Naive thymus-derived CD4-positive, alpha-beta T cell (primary cell): ENCODE measurements at regions not wholly inside any gene's neighbourhood (a gene's known extent, or its start where the extent isn't known, plus 50 kb on each side); places are given as distances from the start of the nearest gene placed in this dataset.

ENCODE experiments used
- ATAC-seq: fragments of 150-1000 bp; cut with Tn5 transposase; 2 replicates; pipeline ENCODE4 v1.10.0; 2021; ENCODE audit warnings: mild to moderate bottlenecking, moderate library complexity
- CTCF ChIA-PET: fragments of 350-600 bp; sonication (Branson Sonifier 250); formaldehyde crosslinking; loops from one replicate; lab custom pipeline; 2021; ENCODE audit warnings: antibody characterized with exemption; lab: Charles Lee
- POLR2A ChIA-PET: fragments of 350-600 bp; sonication (Branson Sonifier 250); formaldehyde crosslinking; loops from one replicate; lab custom pipeline; 2021; ENCODE audit warnings: antibody characterized with exemption, inconsistent platforms; lab: Charles Lee
- DNase-seq, 9 donors: peaks; one replicate each; pipeline versions ENCODE4 v3.0.0 to v3.0.0-alpha.2; 2020 to 2022; ENCODE audit warnings: mixed read lengths in 1 of 9
- H3K27ac ChIP-seq: one replicate; pipeline ENCODE4 v1.7.0; 2013; ENCODE audit warnings: mild to moderate bottlenecking, low read depth, low read length, moderate library complexity
- H3K27me3 ChIP-seq, 2 donors: one replicate each; pipeline ENCODE4 v1.7.0; 2013; ENCODE audit warnings: low read length in 2 of 2, mild to moderate bottlenecking in 2 of 2, moderate library complexity in 2 of 2; ENCODE audit not compliant: control insufficient read depth in 2 of 2, insufficient read depth in 2 of 2
- H3K36me3 ChIP-seq, 3 experiments: 1 replicate in 2 of 3; 2 replicates in 1 of 3; pipeline ENCODE4 v1.7.0; 2013; ENCODE audit warnings: low read length in 3 of 3, mild to moderate bottlenecking in 3 of 3, moderate library complexity in 1 of 3; ENCODE audit not compliant: insufficient read depth in 3 of 3, control insufficient read depth in 2 of 3
- H3K4me1 ChIP-seq, 2 donors: one replicate each; pipeline ENCODE4 v1.7.0; 2013; ENCODE audit warnings: low read length in 2 of 2, mild to moderate bottlenecking in 2 of 2, moderate library complexity in 1 of 2; ENCODE audit not compliant: control insufficient read depth in 2 of 2, insufficient read depth in 2 of 2
- H3K4me3 ChIP-seq: 2 replicates; pipeline ENCODE4 v1.7.0; 2013; ENCODE audit warnings: mild to moderate bottlenecking, low read length
- H3K9me3 ChIP-seq, 3 experiments: 1 replicate in 2 of 3; 2 replicates in 1 of 3; pipeline ENCODE4 v1.7.0; 2013; ENCODE audit warnings: low read length in 3 of 3; ENCODE audit not compliant: control insufficient read depth in 2 of 3
- H3K27ac Mint-ChIP-seq, 9 donors: one replicate each; pipeline ENCODE4 v1.8.0; 2020 to 2022; ENCODE audit warnings: mixed read lengths in 9 of 9, mild to moderate bottlenecking in 8 of 9, moderate library complexity in 5 of 9, inconsistent platforms in 2 of 9
- H3K27me3 Mint-ChIP-seq, 5 donors: one replicate each; pipeline ENCODE4 v1.8.0; 2021 to 2022; ENCODE audit warnings: mixed read lengths in 5 of 5, mild to moderate bottlenecking in 1 of 5
- H3K36me3 Mint-ChIP-seq, 5 donors: one replicate each; pipeline ENCODE4 v1.8.0; 2020 to 2022; ENCODE audit warnings: mixed read lengths in 5 of 5, mild to moderate bottlenecking in 3 of 5, inconsistent platforms in 1 of 5
- H3K4me1 Mint-ChIP-seq, 7 donors: one replicate each; pipeline ENCODE4 v1.8.0; 2020 to 2022; ENCODE audit warnings: mixed read lengths in 7 of 7, mild to moderate bottlenecking in 3 of 7, inconsistent platforms in 1 of 7
- H3K4me3 Mint-ChIP-seq, 10 donors: one replicate each; pipeline ENCODE4 v1.8.0; 2020 to 2022; ENCODE audit warnings: mild to moderate bottlenecking in 10 of 10, mixed read lengths in 10 of 10, moderate library complexity in 6 of 10, inconsistent platforms in 2 of 10
- H3K9me3 Mint-ChIP-seq, 11 donors: one replicate each; pipeline ENCODE4 v1.8.0; 2020 to 2022; ENCODE audit warnings: mixed read lengths in 11 of 11, mild to moderate bottlenecking in 4 of 11, inconsistent platforms in 1 of 11, moderate library complexity in 1 of 11
- intact Hi-C, 2 donors: fragments of 100-400 bp; cut with micrococcal nuclease; formaldehyde crosslinking; loops; one replicate each; pipeline ENCODE4 v1.15.1; 2023

DNA sequence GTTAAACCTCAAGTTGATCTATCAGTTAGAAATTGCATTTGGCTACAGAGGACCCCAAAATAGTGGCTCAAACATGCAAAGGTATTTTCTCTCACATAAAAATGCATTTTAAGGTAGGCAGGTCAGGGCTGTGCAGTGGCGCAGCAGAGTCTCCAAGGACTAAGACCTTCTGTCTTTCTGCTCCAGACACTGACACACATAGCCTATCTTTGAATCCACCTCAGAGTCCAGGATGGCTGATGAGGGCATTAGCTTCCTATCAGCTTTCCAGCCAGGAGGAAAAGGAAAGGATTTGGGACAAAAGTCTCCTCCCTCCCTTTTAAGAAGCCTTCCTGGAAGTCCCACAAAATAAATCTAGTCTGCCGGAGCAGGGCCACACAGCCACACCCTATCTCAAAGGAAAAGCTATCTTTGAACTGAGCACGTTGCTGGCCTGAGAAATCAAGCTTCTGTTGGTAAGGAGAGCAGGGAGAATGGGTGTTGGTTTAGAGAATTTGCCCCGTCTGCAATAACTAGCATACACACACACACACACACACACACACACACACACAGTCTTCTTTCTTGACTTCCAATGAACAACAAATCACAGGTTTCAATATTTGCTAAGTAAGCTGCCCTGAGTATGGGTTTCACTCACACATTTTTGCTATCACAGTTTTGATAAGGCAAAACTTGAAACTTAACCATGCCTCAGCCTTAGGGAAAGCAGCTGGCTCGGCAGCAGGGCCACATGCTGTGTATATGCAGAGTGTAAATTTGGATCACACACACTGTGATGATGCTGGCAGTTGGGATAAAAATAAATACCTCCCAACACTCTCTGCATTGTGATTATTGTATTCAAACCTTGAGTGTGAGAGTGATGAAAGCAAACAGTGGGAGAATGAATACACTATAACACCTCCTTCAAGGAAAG lies 116.6 kb upstream of the MAP3K1 start:
- DNase-seq (no peak), ATAC-seq (no peak)
- no peaks in the 10 kb centered on the region for H3K36me3 ChIP-seq
- H3K4me3 ChIP-seq = no peak overlapping the region
- Mint-ChIP-seq H3K4me1 (peaks cover 47 to 99% (median 80%) of the 10 kb centered on the region in 7 donors), H3K27me3 (peaks cover 0 to 6% (median 0%) of the 10 kb centered on the region in 5 donors), H3K4me3 (peak overlapping the region in 8 of 10 donors; percentile 33 to 70 (median 54)), H3K27ac (peak overlapping the region; percentile 4 to 87 (median 69)), H3K9me3 (peaks cover 0 to 5% (median 0%) of the 10 kb centered on the region in 11 donors), H3K36me3 (peaks cover 0 to 20% (median 0%) of the 10 kb centered on the region in 5 donors)
- intact Hi-C loops = loop anchor here (2.0 to 10.0 kb wide), 5 partner anchors 14 to 424 kb away; no protein-coding TSS in a partner anchor
- peaks cover 12 to 60% of the 10 kb centered on the region in 2 donors for H3K4me1 ChIP-seq
- peak overlapping the region; percentile 25 for H3K27ac ChIP-seq
- no peaks in the 10 kb centered on the region for H3K9me3 ChIP-seq
- POLR2A ChIA-PET = interaction anchor here (0.8 to 4.0 kb wide), 7 partner anchors 10 to 219 kb away, joined by 3 to 61 read pairs (median 4); no protein-coding TSS in a partner anchor
- no peaks in the 10 kb centered on the region for H3K27me3 ChIP-seq
- CTCF ChIA-PET = interaction anchor here (0.6 to 1.7 kb wide), 6 partner anchors 13 to 345 kb away, joined by 3 to 4 read pairs (median 3); no protein-coding TSS in a partner anchor

- Histone ChIP-seq H3K4me3 (no peak overlapping the region), H3K27ac (peak overlapping the region; percentile 30), H3K36me3 (no peaks in the 10 kb centered on the region), H3K4me1 (peaks cover 21 to 72% of the 10 kb centered on the region in 2 donors), H3K27me3 (no peaks in the 10 kb centered on the region), H3K9me3 (no peaks in the 10 kb centered on the region)
- H3K27ac Mint-ChIP-seq = peak overlapping the region in 7 of 9 donors; percentile 39 to 83 (median 61)
- peaks cover 0 to 5% (median 0%) of the 10 kb centered on the region in 5 donors for H3K27me3 Mint-ChIP-seq
- H3K36me3 Mint-ChIP-seq = peaks cover 0 to 30% (median 0%) of the 10 kb centered on the region in 5 donors
- ATAC-seq (no peak), DNase-seq (peak in 3 of 9 donors; percentile 14 to 41 (median 29))
- ChIA-PET CTCF (no interaction called here), POLR2A (interaction anchor here (0.6 to 1.0 kb wide), 4 partner anchors 8 to 570 kb away, joined by 3 to 7 read pairs (median 4); no protein-coding TSS in a partner anchor)
- peaks cover 0 to 8% (median 0%) of the 10 kb centered on the region in 11 donors for H3K9me3 Mint-ChIP-seq
- H3K4me1 Mint-ChIP-seq = peaks cover 54 to 99% (median 89%) of the 10 kb centered on the region in 7 donors
- peak overlapping the region in 4 of 10 donors; percentile 11 to 53 (median 34) for H3K4me3 Mint-ChIP-seq
- intact Hi-C loops = loop anchor here (1.0 to 10.0 kb wide), 5 partner anchors 9 to 422 kb away; no protein-coding TSS in a partner anchor
Observed at GRCh38 chr5:56696900-56697299, 118.4 kb upstream of the MAP3K1 start.

- Histone ChIP-seq H3K36me3 (no peaks in the 10 kb centered on the region), H3K9me3 (no peaks in the 10 kb centered on the region), H3K4me1 (peaks cover 22 to 59% of the 10 kb centered on the region in 2 donors), H3K4me3 (no peak overlapping the region), H3K27me3 (no peaks in the 10 kb centered on the region), H3K27ac (no peak overlapping the region)
- DNase-seq (peak in 1 of 9 donors; percentile 58), ATAC-seq (no peak)
- peak overlapping the region in 8 of 10 donors; percentile 20 to 89 (median 61) for H3K4me3 Mint-ChIP-seq
- H3K9me3 Mint-ChIP-seq = peaks cover 0 to 8% (median 0%) of the 10 kb centered on the region in 11 donors
- CTCF ChIA-PET = no interaction called here
- H3K27me3 Mint-ChIP-seq = peaks cover 0 to 2% (median 0%) of the 10 kb centered on the region in 5 donors
- H3K27ac Mint-ChIP-seq = peak overlapping the region; percentile 79 to 98 (median 88)
- H3K4me1 Mint-ChIP-seq = peaks cover 55 to 99% (median 86%) of the 10 kb centered on the region in 7 donors
- peaks cover 0 to 39% (median 5%) of the 10 kb centered on the region in 5 donors for H3K36me3 Mint-ChIP-seq
- POLR2A ChIA-PET = interaction anchor here (1.3 to 1.4 kb wide), 2 partner anchors 11 to 31 kb away, joined by 3 to 6 read pairs; no protein-coding TSS in a partner anchor
- intact Hi-C loops = loop anchor here (2.0 to 10.0 kb wide), 5 partner anchors 81 to 418 kb away; partner anchors contain the start of gene MAP3K1 (in 2 of the 2)
Observed at GRCh38 chr5:56693220-56693579, 122.1 kb upstream of the MAP3K1 start.

DNA sequence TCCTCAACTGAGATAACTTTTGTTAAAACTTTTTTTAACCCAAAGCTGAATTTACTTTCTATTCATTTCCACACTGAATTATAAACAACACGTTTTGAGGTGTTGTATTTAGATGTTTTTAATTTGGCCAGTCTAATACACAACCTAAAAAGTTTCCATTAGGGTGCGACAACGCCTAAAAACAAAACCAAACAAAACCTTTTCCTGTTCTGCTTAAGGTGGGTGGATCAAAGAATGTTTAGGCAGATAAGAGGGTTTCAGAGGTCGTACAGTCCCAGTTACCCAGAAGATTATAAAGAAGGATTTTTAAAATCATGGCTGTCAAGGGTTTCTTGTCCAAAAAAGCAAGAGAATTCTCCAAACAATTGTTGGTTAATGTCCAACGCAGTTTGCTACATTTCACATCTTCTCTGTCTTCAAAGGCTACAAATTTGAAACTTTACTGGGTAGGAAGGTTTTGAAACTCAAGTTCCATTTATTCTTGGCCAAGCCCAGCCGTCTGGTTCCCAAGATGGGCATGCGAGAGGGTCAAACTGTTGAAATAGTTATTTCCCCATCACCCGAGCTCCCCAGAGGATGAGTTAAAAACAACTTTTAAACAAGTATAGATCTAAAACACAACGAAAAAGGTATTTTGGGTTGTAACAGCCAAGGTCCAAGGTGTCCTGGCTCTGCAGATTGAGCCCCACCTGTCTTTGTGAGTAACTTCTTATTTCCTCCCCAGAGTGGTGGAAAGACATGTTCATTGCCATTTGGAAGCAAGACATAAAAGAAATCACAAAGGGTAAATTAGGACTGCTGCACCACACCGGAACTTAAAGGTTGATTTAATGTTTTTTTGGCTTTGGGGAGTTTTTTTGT lies 122.8 kb upstream of the MAP3K1 start:
- ChIA-PET POLR2A (interaction anchor here (0.9 to 1.9 kb wide), 3 partner anchors 30 to 212 kb away, joined by 3 to 6 read pairs (median 4); no protein-coding TSS in a partner anchor), CTCF (interaction anchor here (1.7 kb wide), 1 partner anchor 12 kb away, joined by 4 read pairs; no protein-coding TSS in a partner anchor)
- H3K27me3 Mint-ChIP-seq = peaks cover 0 to 2% (median 0%) of the 10 kb centered on the region in 5 donors
- intact Hi-C loops = loop anchor here (2.0 to 10.0 kb wide), 5 partner anchors 80 to 418 kb away; partner anchors contain the start of gene MAP3K1 (in 2 of the 2)
- H3K4me1 Mint-ChIP-seq = peaks cover 61 to 99% (median 89%) of the 10 kb centered on the region in 7 donors
- H3K4me3 Mint-ChIP-seq = peak overlapping the region; percentile 55 to 89 (median 75)
- Histone ChIP-seq H3K4me1 (peaks cover 24 to 64% of the 10 kb centered on the region in 2 donors), H3K4me3 (peak overlapping the region; percentile 37), H3K27ac (peak overlapping the region; percentile 62), H3K36me3 (no peaks in the 10 kb centered on the region), H3K27me3 (no peaks in the 10 kb centered on the region), H3K9me3 (no peaks in the 10 kb centered on the region)
- H3K9me3 Mint-ChIP-seq = peaks cover 0 to 8% (median 0%) of the 10 kb centered on the region in 11 donors
- DNase-seq (peak in 4 of 9 donors; percentile 18 to 47 (median 35)), ATAC-seq (peak; percentile 53)
- H3K27ac Mint-ChIP-seq = peak overlapping the region; percentile 79 to 98 (median 89)
- peaks cover 0 to 40% (median 5%) of the 10 kb centered on the region in 5 donors for H3K36me3 Mint-ChIP-seq

GRCh38 chr5:56688402-56688801 lies 126.9 kb upstream of the MAP3K1 start:
- CTCF ChIA-PET = no interaction called here
- H3K4me1 ChIP-seq = peaks cover 28 to 75% of the 10 kb centered on the region in 2 donors
- Mint-ChIP-seq H3K27me3 (peaks cover 0 to 2% (median 0%) of the 10 kb centered on the region in 5 donors), H3K36me3 (peaks cover 0 to 40% (median 5%) of the 10 kb centered on the region in 5 donors), H3K4me3 (peak overlapping the region in 4 of 10 donors; percentile 1 to 65 (median 45)), H3K9me3 (peaks cover 0 to 10% (median 0%) of the 10 kb centered on the region in 11 donors), H3K27ac (peak overlapping the region in 8 of 9 donors; percentile 2 to 98 (median 82)), H3K4me1 (peaks cover 54 to 95% (median 91%) of the 10 kb centered on the region in 7 donors)
- no peak overlapping the region for H3K27ac ChIP-seq
- no peaks in the 10 kb centered on the region for H3K27me3 ChIP-seq
- H3K9me3 ChIP-seq = no peaks in the 10 kb centered on the region
- ATAC-seq = no peak
- H3K36me3 ChIP-seq = no peaks in the 10 kb centered on the region
- intact Hi-C loops = loop anchor here in 1 of 2 donors (1.0 to 5.0 kb wide), 2 partner anchors 8 to 484 kb away; partner anchors contain the start of gene GPBP1
- DNase-seq = no peak
- no peak overlapping the region for H3K4me3 ChIP-seq
- POLR2A ChIA-PET = interaction anchor here (0.5 to 6.4 kb wide), 12 partner anchors 8 to 360 kb away, joined by 3 to 61 read pairs (median 4); partner anchors contain the start of gene MAP3K1
